ENCODE measurements at regions not wholly inside any gene's neighbourhood (a gene's known extent, or its start where the extent isn't known, plus 50 kb on each side); places are given as distances from the start of the nearest gene placed in this dataset.

GRCh38 chrX:88991583-88992132 is 244.6 kb downstream of the CPXCR1 start:
- H3K27ac ChIP-seq (replicated peaks) = no peak overlapping the region
- DNase-seq (ENCODE audit: low read depth in 1 of 2, low spot score in 1 of 2) = no peak
- TF ChIP-seq REST (IDR thresholded peaks at IDR 0.05; ENCODE audit: insufficient replicate concordance, low read depth) (no peak), SPI1 (IDR thresholded peaks at IDR 0.05; ENCODE audit: borderline replicate concordance, low read depth) (no peak), GABPA (IDR thresholded peaks at IDR 0.05; ENCODE audit: low read depth) (no peak), POLR2AphosphoS5 (IDR thresholded peaks at IDR 0.05; ENCODE audit: low read depth) (no peak)
- TF ChIP-seq, protein P1, sequence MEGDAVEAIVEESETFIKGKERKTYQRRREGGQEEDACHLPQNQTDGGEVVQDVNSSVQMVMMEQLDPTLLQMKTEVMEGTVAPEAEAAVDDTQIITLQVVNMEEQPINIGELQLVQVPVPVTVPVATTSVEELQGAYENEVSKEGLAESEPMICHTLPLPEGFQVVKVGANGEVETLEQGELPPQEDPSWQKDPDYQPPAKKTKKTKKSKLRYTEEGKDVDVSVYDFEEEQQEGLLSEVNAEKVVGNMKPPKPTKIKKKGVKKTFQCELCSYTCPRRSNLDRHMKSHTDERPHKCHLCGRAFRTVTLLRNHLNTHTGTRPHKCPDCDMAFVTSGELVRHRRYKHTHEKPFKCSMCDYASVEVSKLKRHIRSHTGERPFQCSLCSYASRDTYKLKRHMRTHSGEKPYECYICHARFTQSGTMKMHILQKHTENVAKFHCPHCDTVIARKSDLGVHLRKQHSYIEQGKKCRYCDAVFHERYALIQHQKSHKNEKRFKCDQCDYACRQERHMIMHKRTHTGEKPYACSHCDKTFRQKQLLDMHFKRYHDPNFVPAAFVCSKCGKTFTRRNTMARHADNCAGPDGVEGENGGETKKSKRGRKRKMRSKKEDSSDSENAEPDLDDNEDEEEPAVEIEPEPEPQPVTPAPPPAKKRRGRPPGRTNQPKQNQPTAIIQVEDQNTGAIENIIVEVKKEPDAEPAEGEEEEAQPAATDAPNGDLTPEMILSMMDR (IDR thresholded peaks at IDR 0.05; ENCODE audit: insufficient read depth, low read length) = no peak
- H3K4me3 ChIP-seq (replicated peaks; ENCODE audit: insufficient read depth, low read length) = no peak overlapping the region
- H3K27me3 ChIP-seq (ENCODE audit: insufficient read depth, poor library complexity, severe bottlenecking) = no peaks in the 10 kb centered on the region

GRCh38 chrX:89021964-89022363 is 274.9 kb downstream of the CPXCR1 start:
- DNase-seq (ENCODE audit: low read depth in 1 of 2, low spot score in 1 of 2) = no peak
- TF ChIP-seq, protein P1 (IDR thresholded peaks at IDR 0.05; ENCODE audit: insufficient read depth, low read length) = no peak
- TF ChIP-seq REST (IDR thresholded peaks at IDR 0.05; ENCODE audit: insufficient replicate concordance, low read depth) (no peak), POLR2AphosphoS5 (IDR thresholded peaks at IDR 0.05; ENCODE audit: low read depth) (no peak), GABPA (IDR thresholded peaks at IDR 0.05; ENCODE audit: low read depth) (no peak), SPI1 (IDR thresholded peaks at IDR 0.05; ENCODE audit: borderline replicate concordance, low read depth) (no peak)
- H3K27me3 ChIP-seq (ENCODE audit: insufficient read depth, poor library complexity, severe bottlenecking) = no peaks in the 10 kb centered on the region

GRCh38 chrX:89033723-89034122 is 286.7 kb downstream of the CPXCR1 start:
- no peak for TF ChIP-seq SPI1 (IDR thresholded peaks at IDR 0.05; ENCODE audit: borderline replicate concordance, low read depth)
- TF ChIP-seq, protein P1 (IDR thresholded peaks at IDR 0.05; ENCODE audit: insufficient read depth, low read length) = no peak
- no peak for TF ChIP-seq REST (IDR thresholded peaks at IDR 0.05; ENCODE audit: insufficient replicate concordance, low read depth)
- TF ChIP-seq GABPA (IDR thresholded peaks at IDR 0.05; ENCODE audit: low read depth) = no peak
- TF ChIP-seq POLR2AphosphoS5 (IDR thresholded peaks at IDR 0.05; ENCODE audit: low read depth) = no peak
- H3K4me3 ChIP-seq (replicated peaks; ENCODE audit: insufficient read depth, low read length) = no peak overlapping the region
- no peak for DNase-seq (ENCODE audit: low read depth in 1 of 2, low spot score in 1 of 2)

More at GRCh38 chrX:89021964-89022363, 274.9 kb downstream of the CPXCR1 start:
- Histone ChIP-seq H3K4me3 (replicated peaks; ENCODE audit: insufficient read depth, low read length) (no peak overlapping the region), H3K27ac (replicated peaks) (no peak overlapping the region)

More at GRCh38 chrX:89033723-89034122, 286.7 kb downstream of the CPXCR1 start:
- H3K27me3 ChIP-seq (ENCODE audit: insufficient read depth, poor library complexity, severe bottlenecking) = no peaks in the 10 kb centered on the region
- H3K27ac ChIP-seq (replicated peaks) = no peak overlapping the region; the same call in 1 of the 2 replicates

Measured in HL-60 (cell line).